HG03095 (cell line): ENCODE measurements at regions not wholly inside any gene's neighbourhood (a gene's known extent, or its start where the extent isn't known, plus 50 kb on each side); places are given as distances from the start of the nearest gene placed in this dataset.
"Not testable (repeated sequence)": the region's sequence is repeated elsewhere in the genome, so short reads cannot be mapped to it uniquely, and the experiment has no call there.

ENCODE experiments used
- ATAC-seq: cut with Tn5 transposase; IDR thresholded peaks from one replicate; pipeline ENCODE4 v1.9.1; 2021; ENCODE audit warnings: moderate library complexity; ENCODE audit not compliant: unreplicated experiment

GRCh38 chr1:201636097-201636496 is 97.2 kb downstream of the NAV1 start:
- no peak for ATAC-seq

GRCh38 chr1:201636510-201636971 is 97.6 kb downstream of the NAV1 start:
- ATAC-seq, result no peak

GRCh38 chr1:201637282-201638079 is 98.6 kb downstream of the NAV1 start:
- no peak for ATAC-seq

- ATAC-seq, result no peak
Observed at GRCh38 chr1:201639391-201639790, 100.5 kb downstream of the NAV1 start.

- no peak for ATAC-seq
Observed at GRCh38 chr1:201639826-201640225, 100.9 kb downstream of the NAV1 start.

- no peak for ATAC-seq
Observed at GRCh38 chr1:201640624-201641023, 101.7 kb downstream of the NAV1 start.

GRCh38 chr1:201641524-201642253 is 102.8 kb downstream of the NAV1 start:
- no peak for ATAC-seq

- ATAC-seq, result no peak
Observed at GRCh38 chr1:201643835-201644104, 104.8 kb downstream of the NAV1 start.

- ATAC-seq, result no peak
Observed at GRCh38 chr1:201644197-201644596, 105.3 kb downstream of the NAV1 start.

- ATAC-seq, result not testable (repeated sequence)
Observed at GRCh38 chr1:201645000-201645399, 106.1 kb downstream of the NAV1 start.

GRCh38 chr1:201645956-201646355 is 107.0 kb downstream of the NAV1 start:
- ATAC-seq, result no peak

- no peak for ATAC-seq
Observed at GRCh38 chr1:201646411-201647022, 107.6 kb downstream of the NAV1 start.

GRCh38 chr1:201647094-201647493 is 108.2 kb downstream of the NAV1 start:
- no peak for ATAC-seq

GRCh38 chr1:201647722-201648065 is 108.8 kb downstream of the NAV1 start:
- ATAC-seq, result no peak

GRCh38 chr1:201648066-201648906 is 109.4 kb downstream of the NAV1 start:
- no peak for ATAC-seq

- ATAC-seq, result no peak
Observed at GRCh38 chr1:201648907-201649721, 110.2 kb downstream of the NAV1 start.

GRCh38 chr1:201649761-201650622 is 111.1 kb downstream of the NAV1 start:
- ATAC-seq, result no peak

GRCh38 chr1:201650623-201650933 is 111.7 kb downstream of the NAV1 start:
- ATAC-seq, result no peak

- no peak for ATAC-seq
Observed at GRCh38 chr1:201652181-201652580, 113.3 kb downstream of the NAV1 start.

GRCh38 chr1:201653233-201653632 is 114.3 kb downstream of the NAV1 start:
- no peak for ATAC-seq
